HL-60 (cell line): ENCODE measurements at regions not wholly inside any gene's neighbourhood (a gene's known extent, or its start where the extent isn't known, plus 50 kb on each side); places are given as distances from the start of the nearest gene placed in this dataset.

Experiments used
- DNase-seq, 2 experiments: peaks; one replicate each; pipeline ENCODE4 v3.0.0-alpha.2; 2010 to 2020; ENCODE audit warnings: low read depth in 1 of 2, low spot score in 1 of 2
- H3K27ac ChIP-seq: fragments of 250-450 bp; sonication (Bioruptor Pico); replicated peaks from 2 replicates; pipeline ENCODE4 v1.5.1; 2020; ENCODE audit warnings: mild to moderate bottlenecking, moderate library complexity
- H3K27me3 ChIP-seq: fragments of 250-450 bp; sonication (Bioruptor Pico); 2 replicates; pipeline ENCODE4 v1.5.1; 2021; ENCODE audit warnings: mild to moderate bottlenecking, moderate library complexity; ENCODE audit not compliant: insufficient read depth, poor library complexity, severe bottlenecking
- H3K4me3 ChIP-seq: replicated peaks from 2 replicates; pipeline ENCODE4 v1.5.1; 2011; ENCODE audit warnings: mild to moderate bottlenecking, control low read depth, low read length; ENCODE audit not compliant: insufficient read depth
- GABPA ChIP-seq: IDR thresholded peaks from 2 replicates; pipeline ENCODE4 v1.6.1; 2012; ENCODE audit warnings: low read depth
- POLR2AphosphoS5 ChIP-seq: IDR thresholded peaks from 2 replicates; pipeline ENCODE4 v1.6.1; 2012; ENCODE audit warnings: low read depth
- SPI1 ChIP-seq: IDR thresholded peaks from 2 replicates; pipeline ENCODE4 v1.6.1; 2012; ENCODE audit warnings: low read depth, mild to moderate bottlenecking, borderline replicate concordance
- TF ChIP-seq, protein P1 (sequence below): IDR thresholded peaks from one replicate; pipeline ENCODE4 v1.5.1; 2011; ENCODE audit warnings: low read length, control low read depth, inconsistent platforms; ENCODE audit not compliant: insufficient read depth
- TF ChIP-seq, protein P2 (sequence below): IDR thresholded peaks from 2 replicates; pipeline ENCODE4 v1.6.1; 2012; ENCODE audit warnings: low read depth; ENCODE audit not compliant: insufficient replicate concordance

DNA sequence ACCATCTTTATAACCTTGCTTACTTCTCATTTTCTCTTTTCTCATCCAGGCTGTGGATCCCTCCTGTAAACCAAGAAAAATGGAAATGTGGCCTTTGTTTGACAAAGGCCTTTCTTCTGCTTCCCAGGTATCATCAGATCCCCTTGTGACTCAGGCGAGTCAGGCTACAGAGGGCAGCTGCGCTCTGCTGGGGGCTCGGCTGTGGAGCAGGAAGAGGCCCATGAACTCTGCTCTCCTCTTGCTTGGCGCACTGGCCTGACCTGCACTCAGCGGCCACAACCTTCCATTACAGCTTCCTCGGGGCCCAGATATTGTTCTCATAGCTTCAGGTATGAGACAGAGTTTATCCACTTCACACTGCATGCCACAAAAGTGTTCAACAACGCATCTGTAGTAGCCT is 457.6 kb upstream of the COBL start:
- no peak overlapping the region for H3K27ac ChIP-seq
- no peak for DNase-seq
- no peaks in the 10 kb centered on the region for H3K27me3 ChIP-seq
- H3K4me3 ChIP-seq = no peak overlapping the region
- TF ChIP-seq GABPA = no peak
- TF ChIP-seq POLR2AphosphoS5 = no peak
- TF ChIP-seq, protein P1, sequence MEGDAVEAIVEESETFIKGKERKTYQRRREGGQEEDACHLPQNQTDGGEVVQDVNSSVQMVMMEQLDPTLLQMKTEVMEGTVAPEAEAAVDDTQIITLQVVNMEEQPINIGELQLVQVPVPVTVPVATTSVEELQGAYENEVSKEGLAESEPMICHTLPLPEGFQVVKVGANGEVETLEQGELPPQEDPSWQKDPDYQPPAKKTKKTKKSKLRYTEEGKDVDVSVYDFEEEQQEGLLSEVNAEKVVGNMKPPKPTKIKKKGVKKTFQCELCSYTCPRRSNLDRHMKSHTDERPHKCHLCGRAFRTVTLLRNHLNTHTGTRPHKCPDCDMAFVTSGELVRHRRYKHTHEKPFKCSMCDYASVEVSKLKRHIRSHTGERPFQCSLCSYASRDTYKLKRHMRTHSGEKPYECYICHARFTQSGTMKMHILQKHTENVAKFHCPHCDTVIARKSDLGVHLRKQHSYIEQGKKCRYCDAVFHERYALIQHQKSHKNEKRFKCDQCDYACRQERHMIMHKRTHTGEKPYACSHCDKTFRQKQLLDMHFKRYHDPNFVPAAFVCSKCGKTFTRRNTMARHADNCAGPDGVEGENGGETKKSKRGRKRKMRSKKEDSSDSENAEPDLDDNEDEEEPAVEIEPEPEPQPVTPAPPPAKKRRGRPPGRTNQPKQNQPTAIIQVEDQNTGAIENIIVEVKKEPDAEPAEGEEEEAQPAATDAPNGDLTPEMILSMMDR = no peak
- no peak for TF ChIP-seq SPI1
- TF ChIP-seq, protein P2, sequence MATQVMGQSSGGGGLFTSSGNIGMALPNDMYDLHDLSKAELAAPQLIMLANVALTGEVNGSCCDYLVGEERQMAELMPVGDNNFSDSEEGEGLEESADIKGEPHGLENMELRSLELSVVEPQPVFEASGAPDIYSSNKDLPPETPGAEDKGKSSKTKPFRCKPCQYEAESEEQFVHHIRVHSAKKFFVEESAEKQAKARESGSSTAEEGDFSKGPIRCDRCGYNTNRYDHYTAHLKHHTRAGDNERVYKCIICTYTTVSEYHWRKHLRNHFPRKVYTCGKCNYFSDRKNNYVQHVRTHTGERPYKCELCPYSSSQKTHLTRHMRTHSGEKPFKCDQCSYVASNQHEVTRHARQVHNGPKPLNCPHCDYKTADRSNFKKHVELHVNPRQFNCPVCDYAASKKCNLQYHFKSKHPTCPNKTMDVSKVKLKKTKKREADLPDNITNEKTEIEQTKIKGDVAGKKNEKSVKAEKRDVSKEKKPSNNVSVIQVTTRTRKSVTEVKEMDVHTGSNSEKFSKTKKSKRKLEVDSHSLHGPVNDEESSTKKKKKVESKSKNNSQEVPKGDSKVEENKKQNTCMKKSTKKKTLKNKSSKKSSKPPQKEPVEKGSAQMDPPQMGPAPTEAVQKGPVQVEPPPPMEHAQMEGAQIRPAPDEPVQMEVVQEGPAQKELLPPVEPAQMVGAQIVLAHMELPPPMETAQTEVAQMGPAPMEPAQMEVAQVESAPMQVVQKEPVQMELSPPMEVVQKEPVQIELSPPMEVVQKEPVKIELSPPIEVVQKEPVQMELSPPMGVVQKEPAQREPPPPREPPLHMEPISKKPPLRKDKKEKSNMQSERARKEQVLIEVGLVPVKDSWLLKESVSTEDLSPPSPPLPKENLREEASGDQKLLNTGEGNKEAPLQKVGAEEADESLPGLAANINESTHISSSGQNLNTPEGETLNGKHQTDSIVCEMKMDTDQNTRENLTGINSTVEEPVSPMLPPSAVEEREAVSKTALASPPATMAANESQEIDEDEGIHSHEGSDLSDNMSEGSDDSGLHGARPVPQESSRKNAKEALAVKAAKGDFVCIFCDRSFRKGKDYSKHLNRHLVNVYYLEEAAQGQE = no peak

DNA sequence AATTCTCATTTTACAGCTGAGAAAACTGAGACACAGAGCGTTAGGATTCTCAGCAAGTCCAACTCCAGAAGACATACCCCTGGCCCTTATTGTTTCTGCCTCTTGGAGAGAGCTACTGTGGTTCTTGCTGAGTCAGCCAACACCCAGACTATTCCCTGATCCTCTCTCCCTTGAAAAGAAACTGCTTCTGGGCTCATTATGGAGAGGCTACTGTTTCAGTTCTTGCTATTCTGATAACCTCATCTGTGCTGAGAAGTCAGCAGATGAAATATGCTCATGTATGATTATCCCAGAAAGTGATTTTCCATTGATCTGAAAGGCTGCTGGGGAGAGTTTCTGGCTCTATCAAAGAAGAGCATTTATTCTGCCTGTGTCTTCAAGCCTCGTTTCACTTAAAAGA is 455.6 kb upstream of the COBL start:
- Histone ChIP-seq H3K27me3 (no peaks in the 10 kb centered on the region), H3K4me3 (no peak overlapping the region), H3K27ac (no peak overlapping the region)
- no peak for DNase-seq
- TF ChIP-seq, protein P2 = no peak
- TF ChIP-seq GABPA (no peak), POLR2AphosphoS5 (no peak), SPI1 (no peak)
- TF ChIP-seq, protein P1 = no peak

DNA sequence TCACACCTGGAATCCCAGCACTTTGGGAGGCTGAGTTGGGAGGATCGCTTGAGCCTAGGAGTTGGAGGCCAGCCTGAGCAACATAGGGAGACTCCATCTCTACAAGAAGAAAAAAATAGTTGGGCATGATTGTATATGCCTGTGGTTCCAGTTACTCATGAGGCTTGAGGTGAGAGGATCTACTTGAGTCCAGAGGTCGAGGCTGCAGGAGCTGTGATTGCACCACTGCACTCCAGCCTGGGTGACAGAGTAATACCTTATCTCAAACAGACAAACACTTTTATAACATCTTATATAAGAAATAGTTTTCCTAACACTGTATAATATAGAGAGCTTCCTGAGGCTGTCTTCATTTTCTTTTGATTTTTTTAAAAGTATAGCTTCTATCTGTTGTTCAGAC is 448.4 kb upstream of the COBL start:
- DNase-seq = no peak
- TF ChIP-seq SPI1 = no peak
- no peak for TF ChIP-seq POLR2AphosphoS5
- TF ChIP-seq, protein P1 = no peak
- TF ChIP-seq GABPA = no peak
- TF ChIP-seq, protein P2 = no peak
- no peaks in the 10 kb centered on the region for H3K27me3 ChIP-seq
- H3K4me3 ChIP-seq = no peak overlapping the region
- H3K27ac ChIP-seq = no peak overlapping the region
